Motor neuron (in vitro differentiated cells): ENCODE measurements at regions not wholly inside any gene's neighbourhood (a gene's known extent, or its start where the extent isn't known, plus 50 kb on each side); places are given as distances from the start of the nearest gene placed in this dataset.

ENCODE experiments used
- ATAC-seq, 8 experiments: fragments of 200-7000 bp; cut with Tn5 transposase; replicated peaks in 6 of 8; 2 replicates each; pipeline ENCODE4 v1.8.0; 2021; ENCODE audit warnings: mild to moderate bottlenecking in 8 of 8, moderate library complexity in 8 of 8
- H3K27ac ChIP-seq, 2 donors: fragments of 250-450 bp; sonication (Bioruptor Pico); 2 replicates each; pipeline ENCODE4 v1.9.0; 2021; ENCODE audit warnings: antibody characterized with exemption in 2 of 2, mild to moderate bottlenecking in 2 of 2, moderate library complexity in 1 of 2
- H3K4me1 ChIP-seq, 2 donors: fragments of 250-450 bp; sonication (Bioruptor Pico); replicated peaks in 1 of 2; 2 replicates each; pipeline ENCODE4 v1.6.1; 2021; ENCODE audit warnings: antibody characterized with exemption in 2 of 2, mild to moderate bottlenecking in 2 of 2, moderate library complexity in 1 of 2
- H3K4me3 ChIP-seq, 5 donors: fragments of 250-450 bp; sonication (Bioruptor Pico); 2 replicates each; pipeline ENCODE4 v1.9.0; 2021; ENCODE audit warnings: antibody characterized with exemption in 5 of 5, mild to moderate bottlenecking in 5 of 5, moderate library complexity in 4 of 5
- WGBS, 10 experiments: fragments of 450-650 bp; shearing (Covaris generic); methylation state at CpG; one replicate each; pipeline ENCODE4 v1.0.0; 2022; 5-methylcytosine and 5-hydroxymethylcytosine counted together
- in situ Hi-C, 9 experiments: fragments of 400-800 bp; cut with MboI; loops; one replicate each; pipeline ENCODE4 v1.15.0; 2021; ENCODE audit warnings: low sequenced_read_pairs in 9 of 9, low pct_unique_long_range_greater_than_20kb in 2 of 9; ENCODE audit not compliant: unreplicated experiment in 9 of 9

GRCh38 chr21:17454315-17455027 lies 58.4 kb upstream of the CXADR start:
- H3K4me3 ChIP-seq = peak overlapping the region in 4 of 5 donors; percentile 17 to 28 (median 22)
- 2 to 100% (median 11%) methylated on average over 1 to 24 of the region's 24 CpGs; no CpG with 5 or more reads in 1 of the 10 experiments for WGBS, 10 experiments
- H3K4me1 ChIP-seq = peaks cover 0 to 4% of the 10 kb centered on the region in 2 donors
- H3K27ac ChIP-seq = no peak overlapping the region
- in situ Hi-C loops = loop anchor here in 1 of 9 experiments (25.0 kb wide), 1 partner anchor 108 kb away; no protein-coding TSS in a partner anchor
- peak; percentile 79 to 96 (median 92) for ATAC-seq

GRCh38 chr21:17455028-17455353 lies 57.9 kb upstream of the CXADR start:
- Histone ChIP-seq H3K27ac (no peak overlapping the region), H3K4me1 (peaks cover 0 to 4% of the 10 kb centered on the region in 2 donors), H3K4me3 (peak overlapping the region in 4 of 5 donors; percentile 17 to 28 (median 22))
- WGBS, 10 experiments = 25 to 58% (median 54%) methylated on average over 2 to 4 of the region's 4 CpGs; no CpG with 5 or more reads in 6 of the 10 experiments
- in situ Hi-C loops = loop anchor here in 1 of 9 experiments (25.0 kb wide), 1 partner anchor 107 kb away; no protein-coding TSS in a partner anchor
- ATAC-seq = peak in 3 of 8 experiments; percentile 2 to 15 (median 5)

GRCh38 chr21:17455451-17455850 lies 57.4 kb upstream of the CXADR start:
- Histone ChIP-seq H3K4me1 (peaks cover 0 to 4% of the 10 kb centered on the region in 2 donors), H3K27ac (no peak overlapping the region), H3K4me3 (peak overlapping the region in 1 of 5 donors; percentile 28)
- no peak for ATAC-seq
- in situ Hi-C loops = loop anchor here in 1 of 9 experiments (25.0 kb wide), 1 partner anchor 107 kb away; no protein-coding TSS in a partner anchor
- 63 to 91% (median 81%) methylated on average over 1 to 6 of the region's 6 CpGs; no CpG with 5 or more reads in 1 of the 10 experiments for WGBS, 10 experiments

- Histone ChIP-seq H3K4me3 (no peak overlapping the region), H3K27ac (no peak overlapping the region), H3K4me1 (peaks cover 0 to 5% of the 10 kb centered on the region in 2 donors)
- in situ Hi-C loops = loop anchor here in 1 of 9 experiments (25.0 kb wide), 1 partner anchor 104 kb away; no protein-coding TSS in a partner anchor
- 69 to 100% (median 88%) methylated on average over 1 to 5 of the region's 6 CpGs; no CpG with 5 or more reads in 1 of the 10 experiments for WGBS, 10 experiments
- ATAC-seq = no peak
Observed at GRCh38 chr21:17458279-17458678, 54.6 kb upstream of the CXADR start.

GRCh38 chr21:17460094-17460493 lies 52.7 kb upstream of the CXADR start:
- Histone ChIP-seq H3K4me1 (peaks cover 2 to 4% of the 10 kb centered on the region in 2 donors), H3K4me3 (no peak overlapping the region), H3K27ac (no peak overlapping the region)
- ATAC-seq = no peak
- in situ Hi-C loops = loop anchor here in 1 of 9 experiments (25.0 kb wide), 1 partner anchor 102 kb away; no protein-coding TSS in a partner anchor
- WGBS, 10 experiments = 13 to 90% (median 62%) methylated on average over 1 to 2 of the region's 2 CpGs; no CpG with 5 or more reads in 1 of the 10 experiments

GRCh38 chr21:17461014-17461413 lies 51.8 kb upstream of the CXADR start:
- WGBS, 10 experiments = 0 to 100% (median 76%) methylated on average over 1 to 3 of the region's 3 CpGs
- no peak overlapping the region for H3K4me3 ChIP-seq
- H3K4me1 ChIP-seq = peaks cover 2 to 4% of the 10 kb centered on the region in 2 donors
- ATAC-seq = peak; percentile 30 to 90 (median 66)
- in situ Hi-C loops = loop anchor here in 1 of 9 experiments (25.0 kb wide), 1 partner anchor 101 kb away; no protein-coding TSS in a partner anchor
- H3K27ac ChIP-seq = no peak overlapping the region

GRCh38 chr21:17461582-17461981 lies 51.3 kb upstream of the CXADR start:
- ATAC-seq = peak in 3 of 8 experiments; percentile 11 to 40 (median 39)
- in situ Hi-C loops = loop anchor here in 1 of 9 experiments (25.0 kb wide), 1 partner anchor 101 kb away; no protein-coding TSS in a partner anchor
- no peak overlapping the region for H3K27ac ChIP-seq
- 24 to 100% (median 59%) methylated on average over 1 to 4 of the region's 4 CpGs; no CpG with 5 or more reads in 1 of the 10 experiments for WGBS, 10 experiments
- H3K4me1 ChIP-seq = peaks cover 2 to 4% of the 10 kb centered on the region in 2 donors
- no peak overlapping the region for H3K4me3 ChIP-seq

GRCh38 chr21:17462276-17462981 lies 50.4 kb upstream of the CXADR start:
- peaks cover 2 to 4% of the 10 kb centered on the region in 2 donors for H3K4me1 ChIP-seq
- no peak for ATAC-seq
- H3K27ac ChIP-seq = no peak overlapping the region
- H3K4me3 ChIP-seq = no peak overlapping the region
- 60 to 97% (median 92%) methylated on average over 2 to 13 of the region's 16 CpGs for WGBS, 10 experiments
- in situ Hi-C loops = loop anchor here in 1 of 9 experiments (25.0 kb wide), 1 partner anchor 100 kb away; no protein-coding TSS in a partner anchor
